GM12878 (cell line): ENCODE measurements at regions not wholly inside any gene's neighbourhood (a gene's known extent, or its start where the extent isn't known, plus 50 kb on each side); places are given as distances from the start of the nearest gene placed in this dataset.

Experiments
- ATAC-seq: fragments of 200-7000 bp; cut with Tn5 transposase; 3 replicates; pipeline ENCODE4 v1.9.1; 2020; ENCODE audit warnings: mild to moderate bottlenecking, moderate library complexity
- BruUV-seq: library from RNA; stranded (reverse); fragments of 400-500 nt; replicated peaks from 2 replicates; lab custom pipeline; 2021; lab: Mats Ljungman, UMichigan
- CTCF ChIA-PET: fragments of 300-600 bp; sonication (Branson Sonifier 250); formaldehyde crosslinking; extraction: SDS; loops from one replicate; lab custom pipeline; 2021; ENCODE audit warnings: inconsistent platforms; lab: Yijun Ruan, JAX
- POLR2A ChIA-PET: fragments of 350-600 bp; formaldehyde crosslinking; extraction: SDS; loops from one replicate; lab custom pipeline; 2021; ENCODE audit warnings: inconsistent platforms; lab: Charles Lee
- RAD21 ChIA-PET: fragments of 300-600 bp; sonication (Branson Sonifier 250); formaldehyde crosslinking; loops from one replicate; lab custom pipeline; 2023; ENCODE audit warnings: antibody characterized with exemption; ENCODE audit not compliant: unreplicated experiment; lab: Charles Lee
- SMC1A ChIA-PET: fragments of 300-600 bp; sonication (Branson Sonifier 250); formaldehyde crosslinking; loops from one replicate; lab custom pipeline; 2023; ENCODE audit not compliant: unreplicated experiment, uncharacterized antibody; lab: Charles Lee
- DNase-seq: peaks from one replicate; pipeline ENCODE4 v3.0.0-alpha.2; 2011; ENCODE audit warnings: low read depth, low spot score
- FAIRE-seq: peaks from 3 replicates; lab custom pipeline; 2011; peaks lifted over from hg19 to GRCh38; lab: Jason Lieb, UNC
- H2AFZ ChIP-seq: 2 replicates; pipeline ENCODE4 v1.6.0; 2011; ENCODE audit warnings: low read depth, low read length, control low read depth; ENCODE audit not compliant: control insufficient read depth
- H3K27ac ChIP-seq: 2 replicates; pipeline ENCODE4 v1.5.1; 2011; ENCODE audit warnings: control low read depth; ENCODE audit not compliant: control insufficient read depth, insufficient read depth
- H3K27me3 ChIP-seq, 2 experiments: replicated peaks in 1 of 2; 2 replicates each; pipeline versions ENCODE4 v1.6.0 to v1.6.1; 2011; ENCODE audit warnings: low read length in 1 of 2; ENCODE audit not compliant: control insufficient read depth in 2 of 2, insufficient read depth in 2 of 2
- H3K36me3 ChIP-seq, 2 experiments: 2 replicates each; pipeline ENCODE4 v1.5.1; 2011; ENCODE audit warnings: low read length in 1 of 2; ENCODE audit not compliant: control insufficient read depth in 2 of 2, insufficient read depth in 2 of 2
- H3K4me1 ChIP-seq: 2 replicates; pipeline ENCODE4 v1.6.1; 2011; ENCODE audit warnings: mild to moderate bottlenecking, low read length, moderate library complexity, mixed read lengths; ENCODE audit not compliant: control insufficient read depth, insufficient read depth
- H3K4me2 ChIP-seq: 2 replicates; pipeline ENCODE4 v1.6.0; 2011; ENCODE audit warnings: control low read depth; ENCODE audit not compliant: control insufficient read depth, insufficient read depth
- H3K4me3 ChIP-seq: fragments of 200-600 bp; sonication (generic); 2 replicates; pipeline ENCODE4 v1.5.1; 2016
- H3K79me2 ChIP-seq: 2 replicates; pipeline ENCODE4 v1.6.0; 2011; ENCODE audit warnings: low read length; ENCODE audit not compliant: control insufficient read depth, insufficient read depth
- H3K9ac ChIP-seq: 2 replicates; pipeline ENCODE4 v1.8.0; 2011; ENCODE audit warnings: low read length, control low read depth, mixed read lengths; ENCODE audit not compliant: control insufficient read depth, insufficient read depth
- H3K9me3 ChIP-seq: replicated peaks from 3 replicates; pipeline ENCODE4 v1.5.1; 2011; ENCODE audit warnings: mild to moderate bottlenecking, low read length; ENCODE audit not compliant: control insufficient read depth, insufficient read depth
- H4K20me1 ChIP-seq: 2 replicates; pipeline ENCODE4 v1.6.0; 2011; ENCODE audit not compliant: control insufficient read depth, insufficient read depth
- ATF2 ChIP-seq: IDR thresholded peaks from 2 replicates; pipeline ENCODE4 v1.6.1; 2012; ENCODE audit warnings: low read length, inconsistent platforms
- ATF7 ChIP-seq: fragments of 450-650 bp; IDR thresholded peaks from 2 replicates; pipeline ENCODE4 v1.6.1; 2016; ENCODE audit warnings: low read depth, mild to moderate bottlenecking
- BHLHE40 ChIP-seq, 2 experiments: fragments of 450-650 bp in 1 of 2; IDR thresholded peaks; 2 replicates each; pipeline ENCODE4 v1.6.1; 2011 to 2017; ENCODE audit warnings: low read depth in 2 of 2, borderline replicate concordance in 1 of 2, improper control_type of control experiment in 1 of 2, low read length in 1 of 2, mild to moderate bottlenecking in 1 of 2
- BMI1 ChIP-seq: fragments of 450-650 bp; IDR thresholded peaks from 2 replicates; pipeline ENCODE4 v1.6.1; 2016; ENCODE audit warnings: mild to moderate bottlenecking, moderate library complexity, borderline replicate concordance
- CBFB ChIP-seq: IDR thresholded peaks from 2 replicates; pipeline ENCODE4 v1.6.1; 2016; ENCODE audit warnings: antibody characterized with exemption, low read depth
- EGR1 ChIP-seq, 2 experiments: IDR thresholded peaks; 1 replicate in 1 of 2; 2 replicates in 1 of 2; pipeline ENCODE4 v1.6.1; 2011 to 2012; ENCODE audit warnings: low read depth in 2 of 2, low read length in 2 of 2, borderline replicate concordance in 1 of 2, mild to moderate bottlenecking in 1 of 2, moderate library complexity in 1 of 2
- MLLT1 ChIP-seq: fragments of 450-650 bp; IDR thresholded peaks from 2 replicates; pipeline ENCODE4 v1.6.1; 2016; ENCODE audit warnings: mild to moderate bottlenecking
- MTA2 ChIP-seq: fragments of 450-650 bp; IDR thresholded peaks from 2 replicates; pipeline ENCODE4 v1.6.1; 2016; ENCODE audit warnings: low read depth, mild to moderate bottlenecking, moderate library complexity
- NFYB ChIP-seq: IDR thresholded peaks from 2 replicates; pipeline ENCODE4 v1.6.1; 2011; ENCODE audit warnings: low read depth, mild to moderate bottlenecking, low read length, improper control_type of control experiment, moderate library complexity; ENCODE audit not compliant: insufficient read depth
- PAX5 ChIP-seq: IDR thresholded peaks from 2 replicates; pipeline ENCODE4 v1.6.1; 2011; ENCODE audit warnings: low read depth, low read length, borderline replicate concordance
- SIN3A ChIP-seq: IDR thresholded peaks from 2 replicates; pipeline ENCODE4 v1.6.1; 2012; ENCODE audit warnings: low read depth, low read length, improper control_type of control experiment
- SMC3 ChIP-seq: IDR thresholded peaks from 2 replicates; pipeline ENCODE4 v1.6.1; 2011; ENCODE audit warnings: low read length, improper control_type of control experiment, borderline replicate concordance
- SREBF1 ChIP-seq: IDR thresholded peaks from 2 replicates; pipeline ENCODE4 v1.6.1; 2012; ENCODE audit warnings: mild to moderate bottlenecking, low read length
- YY1 ChIP-seq: IDR thresholded peaks from 2 replicates; pipeline ENCODE4 v1.6.1; 2011; ENCODE audit warnings: low read depth, mild to moderate bottlenecking, low read length
- ZNF24 ChIP-seq: fragments of 450-650 bp; IDR thresholded peaks from 2 replicates; pipeline ENCODE4 v1.6.1; 2017; ENCODE audit warnings: antibody characterized with exemption, mild to moderate bottlenecking
- ZNF384 ChIP-seq: IDR thresholded peaks from 2 replicates; pipeline ENCODE4 v1.6.1; 2012; ENCODE audit warnings: low read depth, mild to moderate bottlenecking, low read length, improper control_type of control experiment, borderline replicate concordance
- WGBS: methylation state at CpG from one replicate; pipeline ENCODE4 v1.1.6; 2016; ENCODE audit warnings: low lambda C conversion rate; ENCODE audit not compliant: insufficient replicate concordance, insufficient coverage; ENCODE audit errors: missing lambda C conversion rate; 5-methylcytosine and 5-hydroxymethylcytosine counted together
- in situ Hi-C: fragments of 300-500 bp; cut with MboI; formaldehyde crosslinking; loops from 9 replicates; pipeline ENCODE4 v1.14.3; 2018; ENCODE audit warnings: mixed read lengths
- intact Hi-C: fragments of 100-400 bp; cut with micrococcal nuclease; formaldehyde crosslinking; loops from one replicate; pipeline ENCODE4 v1.14.2; 2022; ENCODE audit not compliant: unreplicated experiment
- TF ChIP-seq, protein P1 (sequence below): IDR thresholded peaks from 2 replicates; pipeline ENCODE4 v1.6.1; 2012; ENCODE audit warnings: low read depth, low read length, improper control_type of control experiment
- TF ChIP-seq, protein P2 (sequence below): IDR thresholded peaks from 2 replicates; pipeline ENCODE4 v1.6.1; 2012; ENCODE audit warnings: low read depth, low read length, improper control_type of control experiment

DNA sequence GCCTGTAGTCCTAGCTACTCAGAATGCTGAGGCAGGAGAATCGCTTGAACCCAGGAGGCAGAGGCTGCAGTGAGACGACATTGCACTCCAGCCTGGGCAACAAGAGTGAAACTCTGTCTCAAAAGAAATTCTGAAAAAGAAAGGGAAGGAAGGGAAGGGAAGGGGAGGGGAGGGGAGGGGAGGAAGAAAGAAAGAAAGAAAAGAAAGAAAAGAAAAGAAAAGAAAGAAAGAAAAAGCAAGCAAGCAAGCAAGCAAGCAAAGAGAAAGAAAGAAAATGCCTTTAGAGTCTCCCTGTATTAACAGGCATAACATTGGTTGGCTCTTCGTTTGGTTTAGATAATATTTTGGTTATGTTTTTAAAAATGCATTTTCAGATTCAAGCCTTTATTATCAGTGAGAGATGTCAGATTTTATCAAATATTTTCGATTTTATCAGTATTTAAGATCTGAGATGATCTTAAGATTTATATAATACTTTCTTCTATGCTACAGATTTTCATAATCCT, 281.1 kb downstream of the NPIPA8 start:
- intact Hi-C loops (no loop called here), in situ Hi-C loops (no loop called here)
- no peak for TF ChIP-seq ATF2
- no peak for TF ChIP-seq BMI1
- TF ChIP-seq, protein P1, sequence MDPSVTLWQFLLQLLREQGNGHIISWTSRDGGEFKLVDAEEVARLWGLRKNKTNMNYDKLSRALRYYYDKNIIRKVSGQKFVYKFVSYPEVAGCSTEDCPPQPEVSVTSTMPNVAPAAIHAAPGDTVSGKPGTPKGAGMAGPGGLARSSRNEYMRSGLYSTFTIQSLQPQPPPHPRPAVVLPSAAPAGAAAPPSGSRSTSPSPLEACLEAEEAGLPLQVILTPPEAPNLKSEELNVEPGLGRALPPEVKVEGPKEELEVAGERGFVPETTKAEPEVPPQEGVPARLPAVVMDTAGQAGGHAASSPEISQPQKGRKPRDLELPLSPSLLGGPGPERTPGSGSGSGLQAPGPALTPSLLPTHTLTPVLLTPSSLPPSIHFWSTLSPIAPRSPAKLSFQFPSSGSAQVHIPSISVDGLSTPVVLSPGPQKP: no peak
- no peak for TF ChIP-seq ATF7
- TF ChIP-seq BHLHE40 (IDR thresholded peaks at IDR 0.05; ENCODE audit: borderline replicate concordance in 1 of 2, low read depth in 2 of 2, low read length in 1 of 2): no peak
- no peak for TF ChIP-seq SIN3A
- no peak for TF ChIP-seq EGR1 (IDR thresholded peaks at IDR 0.05; ENCODE audit: borderline replicate concordance in 1 of 2, low read depth in 2 of 2, low read length in 2 of 2)
- no peak for TF ChIP-seq ZNF384
- no peak for TF ChIP-seq MTA2
- TF ChIP-seq, protein P2, sequence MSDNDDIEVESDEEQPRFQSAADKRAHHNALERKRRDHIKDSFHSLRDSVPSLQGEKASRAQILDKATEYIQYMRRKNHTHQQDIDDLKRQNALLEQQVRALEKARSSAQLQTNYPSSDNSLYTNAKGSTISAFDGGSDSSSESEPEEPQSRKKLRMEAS: no peak
- no peak for TF ChIP-seq NFYB
- no peak for TF ChIP-seq CBFB
- TF ChIP-seq SREBF1: no peak
- TF ChIP-seq PAX5: no peak
- TF ChIP-seq SMC3: no peak
- no peak for TF ChIP-seq ZNF24
- TF ChIP-seq YY1: no peak
- no peak for TF ChIP-seq MLLT1
- no peaks in the 10 kb centered on the region for H3K9me3 ChIP-seq
- WGBS: 33% methylated on average over 4 of the region's 4 CpGs
- no peaks in the 10 kb centered on the region for H3K36me3 ChIP-seq
- no peaks in the 10 kb centered on the region for H3K4me1 ChIP-seq
- no peak overlapping the region for H3K4me3 ChIP-seq
- no peak overlapping the region for H3K27ac ChIP-seq
- no peak for FAIRE-seq
- no peak for DNase-seq
- CTCF ChIA-PET: no interaction called here
- H2AFZ ChIP-seq: no peak overlapping the region
- SMC1A ChIA-PET: no interaction called here
- no peaks in the 10 kb centered on the region for H3K79me2 ChIP-seq
- H3K4me2 ChIP-seq: no peak overlapping the region
- RAD21 ChIA-PET: no interaction called here
- POLR2A ChIA-PET: no interaction called here
- no peak overlapping the region for H3K9ac ChIP-seq
- ATAC-seq: no peak
- H3K27me3 ChIP-seq: no peaks in the 10 kb centered on the region
- no TSS peak for BruUV-seq
- no peaks in the 10 kb centered on the region for H4K20me1 ChIP-seq
